GM23338 (cell line): ENCODE measurements at regions not wholly inside any gene's neighbourhood (a gene's known extent, or its start where the extent isn't known, plus 50 kb on each side); places are given as distances from the start of the nearest gene placed in this dataset.

Source experiments
- ATAC-seq: fragments of 200-7000 bp; cut with Tn5 transposase; 3 replicates; pipeline ENCODE4 v1.9.1; 2020
- DNase-seq: peaks from one replicate; pipeline ENCODE4 v3.0.0-alpha.2; 2015; ENCODE audit warnings: low spot score
- H2AFZ ChIP-seq: fragments of 200-600 bp; sonication (generic); 2 replicates; pipeline ENCODE4 v1.8.0; 2016; ENCODE audit warnings: antibody characterized with exemption, mild to moderate bottlenecking, moderate library complexity
- H3F3A ChIP-seq: fragments of 200-600 bp; sonication (generic); replicated peaks from 2 replicates; pipeline ENCODE4 v1.8.0; 2017; ENCODE audit warnings: antibody characterized with exemption, mixed run types, low read depth
- H3K27ac ChIP-seq: fragments of 200-600 bp; sonication (generic); 2 replicates; pipeline ENCODE4 v1.6.1; 2016; ENCODE audit warnings: low read depth
- H3K27me3 ChIP-seq: fragments of 200-600 bp; sonication (generic); 2 replicates; pipeline ENCODE4 v1.8.0; 2016; ENCODE audit warnings: mild to moderate bottlenecking, mixed run types, moderate library complexity; ENCODE audit not compliant: insufficient read depth
- H3K36me3 ChIP-seq: fragments of 200-600 bp; sonication (generic); 2 replicates; pipeline ENCODE4 v1.8.0; 2016; ENCODE audit warnings: mild to moderate bottlenecking; ENCODE audit not compliant: insufficient read depth
- H3K4me1 ChIP-seq: fragments of 200-600 bp; sonication (generic); 2 replicates; pipeline ENCODE4 v1.8.0; 2016; ENCODE audit warnings: mild to moderate bottlenecking, moderate library complexity; ENCODE audit not compliant: insufficient read depth
- H3K4me2 ChIP-seq: fragments of 200-600 bp; sonication (generic); 2 replicates; pipeline ENCODE4 v1.7.1; 2017; ENCODE audit warnings: mixed run types
- H3K4me3 ChIP-seq: fragments of 200-600 bp; sonication (generic); 2 replicates; pipeline ENCODE4 v1.6.1; 2016; ENCODE audit warnings: mixed run types
- H3K79me2 ChIP-seq: fragments of 200-600 bp; sonication (generic); replicated peaks from 2 replicates; pipeline ENCODE4 v1.8.0; 2017; ENCODE audit warnings: mild to moderate bottlenecking; ENCODE audit not compliant: insufficient read depth
- H3K9me2 ChIP-seq: fragments of 200-600 bp; sonication (generic); 2 replicates; pipeline ENCODE4 v1.8.0; 2017; ENCODE audit not compliant: insufficient read depth
- H4K20me1 ChIP-seq: fragments of 200-600 bp; sonication (generic); replicated peaks from 2 replicates; pipeline ENCODE4 v1.8.0; 2017; ENCODE audit warnings: mild to moderate bottlenecking; ENCODE audit not compliant: insufficient read depth
- H3K27ac Mint-ChIP-seq: 2 replicates; pipeline ENCODE4 v1.8.0; 2020; ENCODE audit warnings: inconsistent platforms, mild to moderate bottlenecking, moderate library complexity, mixed read lengths
- H3K27me3 Mint-ChIP-seq: 3 replicates; pipeline ENCODE4 v1.8.0; 2022; ENCODE audit warnings: low read depth, mild to moderate bottlenecking, moderate library complexity, mixed read lengths, inconsistent platforms; ENCODE audit not compliant: insufficient read depth, poor library complexity
- H3K36me3 Mint-ChIP-seq: 3 replicates; pipeline ENCODE4 v1.8.0; 2021; ENCODE audit warnings: low read depth, mild to moderate bottlenecking, inconsistent platforms, moderate library complexity, mixed read lengths
- H3K4me1 Mint-ChIP-seq: 3 replicates; pipeline ENCODE4 v1.8.0; 2020; ENCODE audit warnings: mild to moderate bottlenecking, inconsistent platforms, mixed read lengths
- H3K4me3 Mint-ChIP-seq: 3 replicates; pipeline ENCODE4 v1.8.0; 2021; ENCODE audit warnings: moderate library complexity, mild to moderate bottlenecking, inconsistent platforms, mixed read lengths
- H3K9me3 Mint-ChIP-seq: 3 replicates; pipeline ENCODE4 v1.8.0; 2020; ENCODE audit warnings: moderate library complexity, mild to moderate bottlenecking, inconsistent platforms, mixed read lengths
- EZH2 ChIP-seq: fragments of 200-600 bp; sonication (generic); IDR thresholded peaks from one replicate; pipeline ENCODE4 v1.8.0; 2017; ENCODE audit warnings: antibody characterized with exemption, mild to moderate bottlenecking, low read depth; ENCODE audit not compliant: unreplicated experiment
- EZH2phosphoT487 ChIP-seq: fragments of 200-600 bp; sonication (generic); IDR thresholded peaks from one replicate; pipeline ENCODE4 v1.8.1; 2018; ENCODE audit warnings: antibody characterized with exemption; ENCODE audit not compliant: unreplicated experiment
- NANOG ChIP-seq: IDR thresholded peaks from 2 replicates; pipeline ENCODE4 v1.6.1; 2016; ENCODE audit warnings: antibody characterized with exemption, borderline replicate concordance
- STAT1 ChIP-seq: IDR thresholded peaks from one replicate; pipeline ENCODE4 v1.6.1; 2016; ENCODE audit warnings: antibody characterized with exemption; ENCODE audit not compliant: unreplicated experiment
- TF ChIP-seq, protein P1 (sequence below): IDR thresholded peaks from one replicate; pipeline ENCODE4 v1.6.1; 2018; ENCODE audit warnings: antibody characterized with exemption; ENCODE audit not compliant: unreplicated experiment
- TF ChIP-seq, protein P2 (sequence below), 2 experiments: fragments of 200-600 bp in 1 of 2; sonication (generic) in 1 of 2; conservative IDR thresholded peaks; 2 replicates each; pipeline versions ENCODE4 v1.5.1 to v1.6.1; 2016 to 2017; ENCODE audit warnings: antibody characterized with exemption in 2 of 2, low read depth in 2 of 2, mild to moderate bottlenecking in 2 of 2, moderate library complexity in 1 of 2
- TF ChIP-seq, protein P3 (sequence below): IDR thresholded peaks from 2 replicates; pipeline ENCODE4 v1.6.1; 2016; ENCODE audit warnings: antibody characterized with exemption

DNA sequence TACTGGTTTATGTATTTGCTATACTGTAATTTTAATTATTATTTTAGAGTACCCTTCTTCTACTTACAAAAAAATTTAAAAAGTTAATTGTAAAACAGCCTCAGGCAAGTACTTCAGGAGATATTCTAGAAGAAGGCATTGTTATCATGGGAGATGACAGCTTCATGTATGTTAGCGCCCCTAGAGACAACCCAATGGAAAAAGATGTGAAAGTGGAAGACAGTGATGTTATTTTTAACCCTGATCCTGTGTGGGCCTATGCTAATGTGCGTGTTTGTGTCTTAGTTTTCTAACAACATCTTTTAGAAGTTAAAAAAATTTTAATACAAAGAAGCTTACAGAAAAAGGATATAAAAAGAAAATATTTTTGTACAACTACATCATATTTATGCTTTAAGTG lies 205.0 kb downstream of the FAM76B start:
- Mint-ChIP-seq H3K9me3 (no peaks in the 10 kb centered on the region), H3K4me1 (no peaks in the 10 kb centered on the region), H3K4me3 (no peak overlapping the region), H3K36me3 (no peaks in the 10 kb centered on the region), H3K27ac (no peak overlapping the region), H3K27me3 (no peaks in the 10 kb centered on the region)
- Histone ChIP-seq H3K27ac (no peak overlapping the region), H3K79me2 (no peaks in the 10 kb centered on the region), H4K20me1 (no peaks in the 10 kb centered on the region), H3K27me3 (no peaks in the 10 kb centered on the region), H3K9me2 (peaks cover 3% of the 10 kb centered on the region; the same call in 1 of the 2 replicates), H3K4me3 (no peak overlapping the region), H3K4me2 (no peak overlapping the region), H3K36me3 (no peaks in the 10 kb centered on the region), H3F3A (no peaks in the 10 kb centered on the region), H3K4me1 (no peaks in the 10 kb centered on the region), H2AFZ (no peak overlapping the region)
- no peak for DNase-seq
- TF ChIP-seq, protein P1, sequence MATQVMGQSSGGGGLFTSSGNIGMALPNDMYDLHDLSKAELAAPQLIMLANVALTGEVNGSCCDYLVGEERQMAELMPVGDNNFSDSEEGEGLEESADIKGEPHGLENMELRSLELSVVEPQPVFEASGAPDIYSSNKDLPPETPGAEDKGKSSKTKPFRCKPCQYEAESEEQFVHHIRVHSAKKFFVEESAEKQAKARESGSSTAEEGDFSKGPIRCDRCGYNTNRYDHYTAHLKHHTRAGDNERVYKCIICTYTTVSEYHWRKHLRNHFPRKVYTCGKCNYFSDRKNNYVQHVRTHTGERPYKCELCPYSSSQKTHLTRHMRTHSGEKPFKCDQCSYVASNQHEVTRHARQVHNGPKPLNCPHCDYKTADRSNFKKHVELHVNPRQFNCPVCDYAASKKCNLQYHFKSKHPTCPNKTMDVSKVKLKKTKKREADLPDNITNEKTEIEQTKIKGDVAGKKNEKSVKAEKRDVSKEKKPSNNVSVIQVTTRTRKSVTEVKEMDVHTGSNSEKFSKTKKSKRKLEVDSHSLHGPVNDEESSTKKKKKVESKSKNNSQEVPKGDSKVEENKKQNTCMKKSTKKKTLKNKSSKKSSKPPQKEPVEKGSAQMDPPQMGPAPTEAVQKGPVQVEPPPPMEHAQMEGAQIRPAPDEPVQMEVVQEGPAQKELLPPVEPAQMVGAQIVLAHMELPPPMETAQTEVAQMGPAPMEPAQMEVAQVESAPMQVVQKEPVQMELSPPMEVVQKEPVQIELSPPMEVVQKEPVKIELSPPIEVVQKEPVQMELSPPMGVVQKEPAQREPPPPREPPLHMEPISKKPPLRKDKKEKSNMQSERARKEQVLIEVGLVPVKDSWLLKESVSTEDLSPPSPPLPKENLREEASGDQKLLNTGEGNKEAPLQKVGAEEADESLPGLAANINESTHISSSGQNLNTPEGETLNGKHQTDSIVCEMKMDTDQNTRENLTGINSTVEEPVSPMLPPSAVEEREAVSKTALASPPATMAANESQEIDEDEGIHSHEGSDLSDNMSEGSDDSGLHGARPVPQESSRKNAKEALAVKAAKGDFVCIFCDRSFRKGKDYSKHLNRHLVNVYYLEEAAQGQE: no peak
- TF ChIP-seq, protein P2, sequence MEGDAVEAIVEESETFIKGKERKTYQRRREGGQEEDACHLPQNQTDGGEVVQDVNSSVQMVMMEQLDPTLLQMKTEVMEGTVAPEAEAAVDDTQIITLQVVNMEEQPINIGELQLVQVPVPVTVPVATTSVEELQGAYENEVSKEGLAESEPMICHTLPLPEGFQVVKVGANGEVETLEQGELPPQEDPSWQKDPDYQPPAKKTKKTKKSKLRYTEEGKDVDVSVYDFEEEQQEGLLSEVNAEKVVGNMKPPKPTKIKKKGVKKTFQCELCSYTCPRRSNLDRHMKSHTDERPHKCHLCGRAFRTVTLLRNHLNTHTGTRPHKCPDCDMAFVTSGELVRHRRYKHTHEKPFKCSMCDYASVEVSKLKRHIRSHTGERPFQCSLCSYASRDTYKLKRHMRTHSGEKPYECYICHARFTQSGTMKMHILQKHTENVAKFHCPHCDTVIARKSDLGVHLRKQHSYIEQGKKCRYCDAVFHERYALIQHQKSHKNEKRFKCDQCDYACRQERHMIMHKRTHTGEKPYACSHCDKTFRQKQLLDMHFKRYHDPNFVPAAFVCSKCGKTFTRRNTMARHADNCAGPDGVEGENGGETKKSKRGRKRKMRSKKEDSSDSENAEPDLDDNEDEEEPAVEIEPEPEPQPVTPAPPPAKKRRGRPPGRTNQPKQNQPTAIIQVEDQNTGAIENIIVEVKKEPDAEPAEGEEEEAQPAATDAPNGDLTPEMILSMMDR (conservative IDR thresholded peaks at IDR 0.05; ENCODE audit: low read depth in 2 of 2): peak in 1 of 2 experiments; percentile 26; a peak in 1 of 4 replicates
- TF ChIP-seq NANOG: no peak
- TF ChIP-seq EZH2: no peak
- no peak for TF ChIP-seq EZH2phosphoT487
- ATAC-seq: no peak

DNA sequence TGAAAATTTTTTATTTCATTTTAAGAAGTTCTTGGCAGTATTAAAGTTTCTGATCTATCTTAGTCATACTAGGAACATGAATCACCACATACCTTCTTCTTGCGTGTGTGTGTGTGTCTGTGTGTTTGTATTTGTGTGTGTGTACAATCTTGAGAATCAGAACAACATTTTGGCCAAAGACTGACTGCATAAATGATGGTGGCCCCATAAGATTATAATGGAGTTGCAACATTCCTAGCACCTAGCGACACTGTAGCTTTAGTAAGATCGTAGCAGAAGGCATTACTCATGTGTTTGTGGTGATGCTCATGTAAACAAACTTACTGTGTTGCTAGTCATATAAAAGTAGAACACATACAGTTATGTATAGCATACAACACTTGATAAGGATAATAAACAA lies 205.4 kb downstream of the FAM76B start:
- Mint-ChIP-seq H3K36me3 (no peaks in the 10 kb centered on the region), H3K27me3 (no peaks in the 10 kb centered on the region), H3K9me3 (no peaks in the 10 kb centered on the region), H3K4me3 (no peak overlapping the region), H3K4me1 (no peaks in the 10 kb centered on the region), H3K27ac (no peak overlapping the region)
- H3K27ac ChIP-seq: no peak overlapping the region
- H3K36me3 ChIP-seq: no peaks in the 10 kb centered on the region
- no peaks in the 10 kb centered on the region for H3K79me2 ChIP-seq
- no peaks in the 10 kb centered on the region for H4K20me1 ChIP-seq
- H3K4me1 ChIP-seq: no peaks in the 10 kb centered on the region
- ATAC-seq (no peak), DNase-seq (no peak)
- no peaks in the 10 kb centered on the region for H3K27me3 ChIP-seq
- H2AFZ ChIP-seq: no peak overlapping the region
- H3K4me2 ChIP-seq: no peak overlapping the region
- no peaks in the 10 kb centered on the region for H3F3A ChIP-seq
- no peak overlapping the region for H3K4me3 ChIP-seq
- H3K9me2 ChIP-seq: peaks cover 6% of the 10 kb centered on the region; the same call in 1 of the 2 replicates
- TF ChIP-seq STAT1: no peak
- TF ChIP-seq, protein P3, sequence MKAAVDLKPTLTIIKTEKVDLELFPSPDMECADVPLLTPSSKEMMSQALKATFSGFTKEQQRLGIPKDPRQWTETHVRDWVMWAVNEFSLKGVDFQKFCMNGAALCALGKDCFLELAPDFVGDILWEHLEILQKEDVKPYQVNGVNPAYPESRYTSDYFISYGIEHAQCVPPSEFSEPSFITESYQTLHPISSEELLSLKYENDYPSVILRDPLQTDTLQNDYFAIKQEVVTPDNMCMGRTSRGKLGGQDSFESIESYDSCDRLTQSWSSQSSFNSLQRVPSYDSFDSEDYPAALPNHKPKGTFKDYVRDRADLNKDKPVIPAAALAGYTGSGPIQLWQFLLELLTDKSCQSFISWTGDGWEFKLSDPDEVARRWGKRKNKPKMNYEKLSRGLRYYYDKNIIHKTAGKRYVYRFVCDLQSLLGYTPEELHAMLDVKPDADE: no peak
- TF ChIP-seq, protein P2 (conservative IDR thresholded peaks at IDR 0.05; ENCODE audit: low read depth in 2 of 2): no peak
